ENCODE measurements at regions not wholly inside any gene's neighbourhood (a gene's known extent, or its start where the extent isn't known, plus 50 kb on each side); places are given as distances from the start of the nearest gene placed in this dataset.

DNA sequence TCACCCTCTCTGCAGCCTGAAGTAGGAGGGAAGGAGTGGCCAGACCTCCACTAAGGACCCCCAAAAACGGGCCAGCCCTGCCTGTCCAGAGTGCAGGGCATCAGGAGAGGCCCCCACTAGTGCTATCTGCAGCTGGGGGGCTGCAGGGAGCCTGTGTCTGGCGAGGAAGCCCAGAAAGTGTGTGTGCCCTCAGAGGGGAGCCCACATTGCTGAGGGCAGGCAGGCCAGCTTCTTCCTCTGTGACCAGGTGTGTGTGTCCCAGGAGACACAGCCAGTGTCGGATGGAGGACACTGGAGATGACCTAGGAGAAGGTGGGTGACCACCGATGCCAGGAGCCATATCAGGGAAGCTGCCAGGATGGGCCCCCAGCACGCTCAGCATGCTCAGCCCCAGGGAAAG, 218.7 kb downstream of the IRX2 start:
- TF ChIP-seq ZNF274 (IDR thresholded peaks at IDR 0.05; ENCODE audit: low read depth, low read length) = no peak

GRCh38 chr5:2531318-2531717, 220.2 kb downstream of the IRX2 start:
- TF ChIP-seq ZNF274 (IDR thresholded peaks at IDR 0.05; ENCODE audit: low read depth, low read length) = no peak

More for the DNA sequence above, 218.7 kb downstream of the IRX2 start:
- H3K4me3 ChIP-seq (ENCODE audit: low read length) = no peak overlapping the region

GRCh38 chr5:2530609-2531008, 220.9 kb downstream of the IRX2 start:
- no peak overlapping the region for H3K4me3 ChIP-seq (ENCODE audit: low read length)
- no peak for TF ChIP-seq ZNF274 (IDR thresholded peaks at IDR 0.05; ENCODE audit: low read depth, low read length)

More at GRCh38 chr5:2531318-2531717, 220.2 kb downstream of the IRX2 start:
- no peak overlapping the region for H3K4me3 ChIP-seq (ENCODE audit: low read length)

DNA sequence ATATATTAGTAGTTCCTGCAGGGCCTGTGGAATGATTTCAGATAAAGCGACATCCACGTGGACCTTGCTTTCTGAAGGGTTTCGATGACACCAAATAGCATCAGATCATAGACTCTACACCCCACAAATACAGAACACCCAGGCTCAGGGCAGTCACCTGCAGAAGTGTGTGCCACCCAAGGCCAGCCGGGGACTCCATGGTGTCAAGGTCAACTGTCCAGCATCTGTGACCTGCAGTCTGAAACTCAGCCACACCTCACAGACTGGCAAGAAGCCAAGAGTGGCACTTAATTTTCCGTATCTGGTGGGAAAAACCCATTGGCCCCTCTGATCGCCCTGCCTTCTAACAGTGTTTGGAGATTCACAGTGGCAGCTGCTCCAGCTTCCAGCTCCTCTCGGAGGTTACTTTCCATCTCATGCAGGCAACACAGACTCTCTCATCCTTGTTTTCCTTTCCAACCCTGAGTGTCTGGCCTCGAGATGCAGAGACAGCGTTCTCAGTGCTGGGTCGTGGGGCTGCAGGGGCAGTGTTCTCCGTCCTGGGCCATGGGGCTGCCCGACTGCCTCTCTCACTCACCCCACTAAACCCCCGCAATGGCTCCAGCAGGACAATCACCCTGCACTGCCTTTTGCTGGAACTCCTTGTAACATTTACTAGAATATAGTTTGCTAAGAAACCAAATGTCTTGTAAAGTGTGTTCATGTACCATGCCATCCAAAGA, 221.9 kb downstream of the IRX2 start:
- no peak overlapping the region for H3K4me3 ChIP-seq (ENCODE audit: low read length)
- TF ChIP-seq ZNF274 (IDR thresholded peaks at IDR 0.05; ENCODE audit: low read depth, low read length) = no peak

GRCh38 chr5:2525351-2525750, 226.1 kb downstream of the IRX2 start:
- H3K4me3 ChIP-seq (ENCODE audit: low read length) = no peak overlapping the region
- TF ChIP-seq ZNF274 (IDR thresholded peaks at IDR 0.05; ENCODE audit: low read depth, low read length) = no peak

DNA sequence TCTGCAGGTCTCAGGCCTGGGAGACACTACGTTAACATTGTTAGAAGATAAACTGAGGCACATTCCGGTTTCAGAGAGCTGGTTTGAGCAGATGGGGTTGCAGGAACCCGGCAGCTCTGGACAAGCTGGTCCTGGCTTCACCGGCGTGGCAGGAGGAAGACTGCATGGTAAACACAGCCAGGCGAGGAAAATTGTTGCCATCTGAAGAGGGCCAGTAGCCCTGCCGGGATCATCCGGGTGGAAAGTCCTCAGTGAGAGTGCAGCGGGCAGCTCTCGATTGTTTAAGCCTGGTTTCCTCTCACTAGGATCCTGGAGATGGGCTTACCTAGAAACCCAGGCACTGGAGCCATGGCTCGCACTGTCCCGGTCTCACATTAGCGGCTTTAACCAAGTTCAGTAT, 226.9 kb downstream of the IRX2 start:
- TF ChIP-seq ZNF274 (IDR thresholded peaks at IDR 0.05; ENCODE audit: low read depth, low read length) = no peak
- H3K4me3 ChIP-seq (ENCODE audit: low read length) = no peak overlapping the region

DNA sequence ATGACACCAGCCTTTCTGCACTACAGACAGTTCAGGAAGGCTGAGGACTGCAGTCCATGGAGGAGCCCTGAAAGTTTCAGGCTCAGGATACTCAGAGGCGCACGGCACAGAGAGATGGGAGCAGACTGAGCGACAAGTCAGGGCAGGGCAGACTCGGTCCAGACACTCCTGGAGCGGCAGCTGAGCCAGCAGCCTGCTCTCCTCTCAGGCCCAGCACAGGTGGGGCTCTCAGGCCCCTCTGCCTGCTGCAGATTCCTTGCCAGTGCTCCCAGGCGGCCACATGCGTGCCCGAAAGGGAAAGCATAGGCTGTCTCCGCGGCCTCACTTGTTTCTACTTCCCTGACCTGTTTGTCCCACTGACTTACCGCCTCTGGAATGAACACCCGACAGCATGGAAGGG, 228.3 kb downstream of the IRX2 start:
- no peak for TF ChIP-seq ZNF274 (IDR thresholded peaks at IDR 0.05; ENCODE audit: low read depth, low read length)
- H3K4me3 ChIP-seq (ENCODE audit: low read length) = no peak overlapping the region

GRCh38 chr5:2522372-2522771, 229.1 kb downstream of the IRX2 start:
- TF ChIP-seq ZNF274 (IDR thresholded peaks at IDR 0.05; ENCODE audit: low read depth, low read length) = no peak
- no peak overlapping the region for H3K4me3 ChIP-seq (ENCODE audit: low read length)

GRCh38 chr5:2519153-2519552, 232.3 kb downstream of the IRX2 start:
- no peak overlapping the region for H3K4me3 ChIP-seq (ENCODE audit: low read length)
- no peak for TF ChIP-seq ZNF274 (IDR thresholded peaks at IDR 0.05; ENCODE audit: low read depth, low read length)

- H3K4me3 ChIP-seq (ENCODE audit: low read length) = no peak overlapping the region
- no peak for TF ChIP-seq ZNF274 (IDR thresholded peaks at IDR 0.05; ENCODE audit: low read depth, low read length)
Measured at GRCh38 chr5:2517451-2517850, 234.0 kb downstream of the IRX2 start.

GRCh38 chr5:2515180-2515764, 236.2 kb downstream of the IRX2 start:
- TF ChIP-seq ZNF274 (IDR thresholded peaks at IDR 0.05; ENCODE audit: low read depth, low read length) = no peak
- no peak overlapping the region for H3K4me3 ChIP-seq (ENCODE audit: low read length)

DNA sequence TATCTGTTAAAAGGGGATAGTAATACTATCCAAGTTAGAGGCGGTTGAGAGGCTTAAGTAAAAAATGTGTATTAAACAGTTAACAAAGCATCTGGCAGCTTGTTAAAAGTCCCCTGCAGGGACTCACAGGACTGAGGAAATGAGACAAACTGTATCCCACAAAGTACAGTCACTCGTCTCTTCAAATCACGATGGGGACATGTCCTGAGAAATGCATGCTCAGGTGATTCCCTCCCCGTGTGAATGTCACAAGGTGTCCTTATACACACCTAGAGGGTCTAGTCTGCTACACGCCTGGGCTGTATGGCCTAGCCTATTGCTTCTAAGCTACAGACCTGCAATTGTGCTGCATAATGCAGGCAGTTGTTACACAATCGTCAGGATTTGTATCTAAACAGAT, 237.0 kb downstream of the IRX2 start:
- H3K4me3 ChIP-seq (ENCODE audit: low read length) = no peak overlapping the region
- TF ChIP-seq ZNF274 (IDR thresholded peaks at IDR 0.05; ENCODE audit: low read depth, low read length) = no peak

DNA sequence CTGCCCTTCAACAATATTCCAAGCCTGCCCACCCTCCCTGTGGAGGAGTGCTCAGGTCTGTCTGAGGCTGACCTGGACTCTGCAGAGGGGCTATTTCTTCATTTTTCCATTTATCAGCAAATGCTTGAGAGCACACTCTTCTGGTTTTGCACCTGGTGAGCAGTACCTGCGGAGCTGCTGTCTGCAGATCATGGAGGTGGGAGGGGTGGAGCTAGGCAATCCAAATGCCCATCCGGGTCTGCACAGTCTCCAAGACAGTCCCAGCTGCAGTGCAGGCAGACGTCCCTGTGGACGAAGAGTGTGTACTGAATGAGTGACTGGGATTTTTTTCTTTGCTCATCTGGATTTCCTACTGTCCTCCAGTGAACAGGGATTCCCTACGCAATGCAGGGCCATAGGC, 239.8 kb downstream of the IRX2 start:
- no peak for TF ChIP-seq ZNF274 (IDR thresholded peaks at IDR 0.05; ENCODE audit: low read depth, low read length)
- no peak overlapping the region for H3K4me3 ChIP-seq (ENCODE audit: low read length)

DNA sequence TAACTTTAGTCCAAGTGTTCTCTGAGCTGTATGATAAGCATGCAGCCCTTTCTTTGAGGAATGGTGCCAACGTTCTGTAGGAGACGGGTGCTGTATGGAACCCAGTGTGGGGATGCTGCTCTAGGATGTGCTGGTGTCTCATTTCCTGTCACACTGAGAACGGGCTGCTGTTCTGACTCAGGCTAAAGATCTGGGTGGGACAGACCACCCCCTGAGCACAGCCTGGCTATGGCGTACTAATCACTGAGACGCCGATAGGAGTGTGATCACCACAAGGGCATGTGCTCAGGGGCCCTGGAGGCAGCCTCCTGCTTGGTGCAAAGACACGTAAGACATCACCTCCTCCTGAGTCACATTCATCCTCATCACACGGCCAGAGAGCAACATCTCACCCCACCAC, 240.4 kb downstream of the IRX2 start:
- no peak overlapping the region for H3K4me3 ChIP-seq (ENCODE audit: low read length)
- no peak for TF ChIP-seq ZNF274 (IDR thresholded peaks at IDR 0.05; ENCODE audit: low read depth, low read length)

GRCh38 chr5:2509527-2509926, 241.9 kb downstream of the IRX2 start:
- TF ChIP-seq ZNF274 (IDR thresholded peaks at IDR 0.05; ENCODE audit: low read depth, low read length) = no peak
- no peak overlapping the region for H3K4me3 ChIP-seq (ENCODE audit: low read length)

GRCh38 chr5:2508514-2508913, 243.0 kb downstream of the IRX2 start:
- no peak overlapping the region for H3K4me3 ChIP-seq (ENCODE audit: low read length)
- TF ChIP-seq ZNF274 (IDR thresholded peaks at IDR 0.05; ENCODE audit: low read depth, low read length) = no peak

All from GM08714 (cell line).